Nephron (organoid): ENCODE measurements at regions not wholly inside any gene's neighbourhood (a gene's known extent, or its start where the extent isn't known, plus 50 kb on each side); places are given as distances from the start of the nearest gene placed in this dataset.

Experiments used
- H3K27ac Mint-ChIP-seq, 3 experiments: 2 replicates each; pipeline ENCODE4 v1.8.0; 2020; ENCODE audit warnings: mixed read lengths in 3 of 3, mild to moderate bottlenecking in 2 of 3, moderate library complexity in 1 of 3
- H3K27me3 Mint-ChIP-seq: 2 replicates; pipeline ENCODE4 v1.8.0; 2021; ENCODE audit warnings: low read depth, mild to moderate bottlenecking, moderate library complexity, mixed read lengths
- H3K36me3 Mint-ChIP-seq: 2 replicates; pipeline ENCODE4 v1.8.0; 2020; ENCODE audit warnings: low read depth, mixed read lengths
- H3K4me1 Mint-ChIP-seq: 2 replicates; pipeline ENCODE4 v1.8.0; 2020; ENCODE audit warnings: mixed read lengths
- H3K4me3 Mint-ChIP-seq, 3 experiments: 2 replicates each; pipeline ENCODE4 v1.8.0; 2020; ENCODE audit warnings: mild to moderate bottlenecking in 3 of 3, mixed read lengths in 3 of 3, moderate library complexity in 2 of 3
- H3K9me3 Mint-ChIP-seq: 2 replicates; pipeline ENCODE4 v1.8.0; 2020; ENCODE audit warnings: mixed read lengths
- TF ChIP-seq, protein P1 (sequence below), 3 experiments: fragments of 200-600 bp; sonication (generic); IDR thresholded peaks; one replicate each; pipeline ENCODE4 v1.5.0; 2021; ENCODE audit warnings: antibody characterized with exemption in 3 of 3; ENCODE audit not compliant: unreplicated experiment in 3 of 3

DNA sequence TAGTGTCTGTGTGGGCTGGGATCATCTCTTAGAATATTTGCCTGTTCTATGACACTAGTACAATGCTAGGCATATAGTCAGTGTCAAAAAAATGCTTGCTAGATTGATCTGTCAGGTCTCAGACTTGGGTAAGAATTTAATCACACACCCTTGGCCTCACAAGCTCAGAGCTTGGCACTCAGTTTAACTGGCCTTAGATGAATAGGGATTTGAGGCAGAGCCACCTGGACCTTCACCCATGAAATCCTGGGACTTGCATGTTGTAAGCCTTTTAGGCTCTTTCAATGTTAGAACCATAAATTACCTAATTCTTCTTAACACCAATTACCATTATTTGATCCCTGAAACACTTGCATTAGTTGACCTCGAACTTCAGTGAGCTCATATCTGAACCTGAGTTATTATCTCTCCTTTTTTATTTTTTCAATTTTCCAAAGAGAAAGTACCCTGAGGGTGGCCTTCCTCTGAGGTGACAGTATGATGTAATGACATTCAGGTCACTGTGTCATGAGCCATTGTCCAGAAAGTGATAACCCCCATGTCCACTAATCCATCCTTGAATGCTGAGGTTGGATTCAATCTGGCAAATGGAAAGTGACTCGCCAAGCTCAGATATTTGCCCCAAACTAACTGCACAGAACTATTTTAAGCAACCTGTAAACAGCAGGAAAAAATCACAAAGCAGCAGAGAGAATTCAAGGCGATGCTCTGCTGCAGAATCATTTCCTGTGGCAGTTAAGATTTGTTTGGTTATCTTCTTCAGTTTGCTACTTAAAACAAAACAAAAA, 615.2 kb upstream of the NR2F2 start:
- H3K36me3 Mint-ChIP-seq, result no peaks in the 10 kb centered on the region
- H3K4me3 Mint-ChIP-seq, result peak overlapping the region in 2 of 3 experiments; percentile 5 to 40
- H3K9me3 Mint-ChIP-seq, result peaks cover 2% of the 10 kb centered on the region
- no peaks in the 10 kb centered on the region for H3K27me3 Mint-ChIP-seq
- peak overlapping the region; percentile 87 to 96 (median 94) for H3K27ac Mint-ChIP-seq
- TF ChIP-seq, protein P1, sequence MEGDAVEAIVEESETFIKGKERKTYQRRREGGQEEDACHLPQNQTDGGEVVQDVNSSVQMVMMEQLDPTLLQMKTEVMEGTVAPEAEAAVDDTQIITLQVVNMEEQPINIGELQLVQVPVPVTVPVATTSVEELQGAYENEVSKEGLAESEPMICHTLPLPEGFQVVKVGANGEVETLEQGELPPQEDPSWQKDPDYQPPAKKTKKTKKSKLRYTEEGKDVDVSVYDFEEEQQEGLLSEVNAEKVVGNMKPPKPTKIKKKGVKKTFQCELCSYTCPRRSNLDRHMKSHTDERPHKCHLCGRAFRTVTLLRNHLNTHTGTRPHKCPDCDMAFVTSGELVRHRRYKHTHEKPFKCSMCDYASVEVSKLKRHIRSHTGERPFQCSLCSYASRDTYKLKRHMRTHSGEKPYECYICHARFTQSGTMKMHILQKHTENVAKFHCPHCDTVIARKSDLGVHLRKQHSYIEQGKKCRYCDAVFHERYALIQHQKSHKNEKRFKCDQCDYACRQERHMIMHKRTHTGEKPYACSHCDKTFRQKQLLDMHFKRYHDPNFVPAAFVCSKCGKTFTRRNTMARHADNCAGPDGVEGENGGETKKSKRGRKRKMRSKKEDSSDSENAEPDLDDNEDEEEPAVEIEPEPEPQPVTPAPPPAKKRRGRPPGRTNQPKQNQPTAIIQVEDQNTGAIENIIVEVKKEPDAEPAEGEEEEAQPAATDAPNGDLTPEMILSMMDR (IDR thresholded peaks at IDR 0.05; ENCODE audit: unreplicated experiment in 3 of 3), result no peak
- peaks cover 52% of the 10 kb centered on the region for H3K4me1 Mint-ChIP-seq

- H3K27me3 Mint-ChIP-seq, result no peaks in the 10 kb centered on the region
- TF ChIP-seq, protein P1 (IDR thresholded peaks at IDR 0.05; ENCODE audit: unreplicated experiment in 3 of 3), result no peak
- peak overlapping the region; percentile 14 to 24 (median 15) for H3K4me3 Mint-ChIP-seq
- H3K9me3 Mint-ChIP-seq, result peaks cover 5% of the 10 kb centered on the region
- peaks cover 49% of the 10 kb centered on the region for H3K4me1 Mint-ChIP-seq
- H3K36me3 Mint-ChIP-seq, result no peaks in the 10 kb centered on the region
- peak overlapping the region; percentile 87 to 96 (median 94) for H3K27ac Mint-ChIP-seq
Observed at GRCh38 chr15:95715906-95716656, 614.4 kb upstream of the NR2F2 start.

DNA sequence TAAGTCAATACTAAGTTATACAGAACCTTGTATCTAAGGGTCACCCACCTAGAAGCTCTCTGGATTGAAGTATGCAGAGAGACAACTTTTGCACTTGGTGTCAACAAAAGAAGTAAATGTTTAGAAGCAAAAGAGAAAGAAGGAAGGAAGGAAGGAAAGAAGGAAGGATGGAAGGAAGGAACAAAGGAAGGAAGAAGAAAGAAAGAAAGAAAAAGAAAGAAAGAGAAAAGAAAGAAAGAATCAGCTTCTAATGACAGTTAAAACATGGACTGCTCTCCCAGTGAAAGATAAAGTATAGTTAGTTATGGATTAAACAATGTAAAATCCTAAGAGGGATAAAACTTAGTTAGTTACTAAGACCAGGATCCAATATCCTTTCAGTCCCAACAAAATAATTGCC, 613.8 kb upstream of the NR2F2 start:
- peak overlapping the region; percentile 87 to 96 (median 94) for H3K27ac Mint-ChIP-seq
- no peaks in the 10 kb centered on the region for H3K27me3 Mint-ChIP-seq
- peaks cover 49% of the 10 kb centered on the region for H3K4me1 Mint-ChIP-seq
- TF ChIP-seq, protein P1 (IDR thresholded peaks at IDR 0.05; ENCODE audit: unreplicated experiment in 3 of 3), result no peak
- no peak overlapping the region for H3K4me3 Mint-ChIP-seq
- H3K36me3 Mint-ChIP-seq, result no peaks in the 10 kb centered on the region
- H3K9me3 Mint-ChIP-seq, result peaks cover 8% of the 10 kb centered on the region

DNA sequence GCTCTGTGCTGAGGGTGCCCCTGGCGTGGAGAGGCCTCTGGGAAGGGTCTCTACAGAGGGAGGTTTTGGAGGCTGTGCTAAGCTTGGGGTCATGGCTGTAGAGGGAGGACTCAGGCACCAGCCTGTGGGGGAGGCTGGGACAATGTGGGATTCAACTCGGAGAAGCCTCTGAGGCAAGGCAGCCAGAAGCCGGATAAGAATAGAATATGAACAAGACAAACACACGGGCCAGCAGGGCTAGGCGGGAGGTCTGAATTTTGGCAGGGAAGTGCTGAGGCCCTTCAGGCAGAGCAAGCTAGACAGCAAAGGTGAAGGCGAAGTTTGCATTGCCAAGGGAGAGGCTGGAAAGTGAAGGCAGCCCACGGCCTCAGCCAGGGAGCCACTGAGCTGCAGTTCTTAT, 612.1 kb upstream of the NR2F2 start:
- TF ChIP-seq, protein P1 (IDR thresholded peaks at IDR 0.05; ENCODE audit: unreplicated experiment in 3 of 3), result no peak
- H3K27me3 Mint-ChIP-seq, result no peaks in the 10 kb centered on the region
- peaks cover 11% of the 10 kb centered on the region for H3K9me3 Mint-ChIP-seq
- peak overlapping the region; percentile 78 to 95 (median 91) for H3K27ac Mint-ChIP-seq
- peaks cover 42% of the 10 kb centered on the region for H3K4me1 Mint-ChIP-seq
- H3K36me3 Mint-ChIP-seq, result no peaks in the 10 kb centered on the region
- H3K4me3 Mint-ChIP-seq, result no peak overlapping the region

- Mint-ChIP-seq H3K4me3 (no peak overlapping the region), H3K36me3 (peaks cover 8% of the 10 kb centered on the region)
Observed at GRCh38 chr15:95724908-95725633, 605.4 kb upstream of the NR2F2 start.

More at GRCh38 chr15:95724908-95725633, 605.4 kb upstream of the NR2F2 start:
- H3K4me1 Mint-ChIP-seq, result no peaks in the 10 kb centered on the region
- TF ChIP-seq, protein P1 (IDR thresholded peaks at IDR 0.05; ENCODE audit: unreplicated experiment in 3 of 3), result no peak
- H3K27ac Mint-ChIP-seq, result peak overlapping the region in 1 of 3 experiments; percentile 9
- H3K9me3 Mint-ChIP-seq, result peaks cover 17% of the 10 kb centered on the region
- H3K27me3 Mint-ChIP-seq, result no peaks in the 10 kb centered on the region
